ENCODE measurements at regions not wholly inside any gene's neighbourhood (a gene's known extent, or its start where the extent isn't known, plus 50 kb on each side); places are given as distances from the start of the nearest gene placed in this dataset.

DNA sequence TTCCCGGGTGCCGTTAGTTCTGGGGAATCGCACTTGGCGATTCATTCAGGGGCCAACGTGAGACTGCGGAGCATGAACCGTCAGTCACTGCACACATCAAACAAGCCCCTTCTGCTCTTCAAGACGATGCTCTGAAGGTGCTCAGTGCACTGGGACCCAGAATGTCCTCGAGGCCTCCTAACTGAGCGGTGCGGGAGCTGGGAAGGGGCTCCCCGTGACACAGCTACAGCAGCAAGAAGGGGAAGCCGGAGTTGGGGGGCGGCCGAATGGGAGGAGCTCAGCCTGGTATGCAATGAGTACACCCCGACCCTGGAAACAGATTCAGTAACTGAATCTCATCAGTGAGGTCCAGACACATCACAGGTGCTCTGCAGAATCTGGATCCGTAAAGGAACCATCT, 150.8 kb downstream of the SHANK2 start:
- no peak for TF ChIP-seq POLR2AphosphoS5 (IDR thresholded peaks at IDR 0.05; ENCODE audit: borderline replicate concordance, low read depth, low read length)
- DNase-seq (ENCODE audit: low read depth, low spot score) = no peak
- Histone ChIP-seq H3K4me3 (no peak overlapping the region), H3K27ac (no peak overlapping the region), H3K9ac (ENCODE audit: insufficient read length) (no peak overlapping the region), H3K36me3 (ENCODE audit: insufficient read depth, low read length) (no peaks in the 10 kb centered on the region), H3K9me3 (ENCODE audit: low read depth, low read length) (no peaks in the 10 kb centered on the region)

GRCh38 chr11:71101046-71101445, 151.3 kb downstream of the SHANK2 start:
- no peak for DNase-seq (ENCODE audit: low read depth, low spot score)
- Histone ChIP-seq H3K9me3 (ENCODE audit: low read depth, low read length) (no peaks in the 10 kb centered on the region), H3K9ac (ENCODE audit: insufficient read length) (no peak overlapping the region), H3K4me3 (no peak overlapping the region), H3K27ac (no peak overlapping the region), H3K36me3 (ENCODE audit: insufficient read depth, low read length) (no peaks in the 10 kb centered on the region)
- TF ChIP-seq FOXP2 (optimal IDR thresholded peaks at IDR 0.05; ENCODE audit: control extremely low read depth, extremely low read length, insufficient read depth) (no peak), EZH2 (IDR thresholded peaks at IDR 0.05) (no peak), POLR2AphosphoS5 (IDR thresholded peaks at IDR 0.05; ENCODE audit: borderline replicate concordance, low read depth, low read length) (no peak)

DNA sequence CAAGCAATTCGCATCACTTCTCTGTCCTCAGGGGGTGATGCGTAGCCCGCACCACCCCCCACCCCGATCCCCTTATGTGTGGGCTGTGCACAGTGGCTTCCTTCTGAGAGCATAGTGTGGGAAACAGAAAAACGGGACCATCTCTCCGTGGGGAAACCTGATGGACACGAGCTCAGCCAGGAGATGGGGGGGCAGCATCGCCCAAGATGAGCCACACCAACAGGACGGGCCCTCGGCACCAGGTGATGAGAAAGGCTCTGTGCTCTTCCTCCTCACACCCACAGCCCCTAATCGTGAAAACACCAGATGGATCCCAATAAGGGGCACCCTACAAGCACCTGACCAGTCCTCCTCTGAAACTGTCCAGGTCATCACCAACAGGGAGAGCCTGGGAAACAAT, 153.6 kb downstream of the SHANK2 start:
- no peak for TF ChIP-seq FOXP2 (optimal IDR thresholded peaks at IDR 0.05; ENCODE audit: control extremely low read depth, extremely low read length, insufficient read depth)
- TF ChIP-seq EZH2 (IDR thresholded peaks at IDR 0.05) = no peak
- no peak for TF ChIP-seq POLR2AphosphoS5 (IDR thresholded peaks at IDR 0.05; ENCODE audit: borderline replicate concordance, low read depth, low read length)
- DNase-seq (ENCODE audit: low read depth, low spot score) = no peak
- H3K9ac ChIP-seq (ENCODE audit: insufficient read length) = no peak overlapping the region
- H3K27ac ChIP-seq = no peak overlapping the region
- H3K9me3 ChIP-seq (ENCODE audit: low read depth, low read length) = no peaks in the 10 kb centered on the region
- H3K36me3 ChIP-seq (ENCODE audit: insufficient read depth, low read length) = no peaks in the 10 kb centered on the region
- H3K4me3 ChIP-seq = no peak overlapping the region

DNA sequence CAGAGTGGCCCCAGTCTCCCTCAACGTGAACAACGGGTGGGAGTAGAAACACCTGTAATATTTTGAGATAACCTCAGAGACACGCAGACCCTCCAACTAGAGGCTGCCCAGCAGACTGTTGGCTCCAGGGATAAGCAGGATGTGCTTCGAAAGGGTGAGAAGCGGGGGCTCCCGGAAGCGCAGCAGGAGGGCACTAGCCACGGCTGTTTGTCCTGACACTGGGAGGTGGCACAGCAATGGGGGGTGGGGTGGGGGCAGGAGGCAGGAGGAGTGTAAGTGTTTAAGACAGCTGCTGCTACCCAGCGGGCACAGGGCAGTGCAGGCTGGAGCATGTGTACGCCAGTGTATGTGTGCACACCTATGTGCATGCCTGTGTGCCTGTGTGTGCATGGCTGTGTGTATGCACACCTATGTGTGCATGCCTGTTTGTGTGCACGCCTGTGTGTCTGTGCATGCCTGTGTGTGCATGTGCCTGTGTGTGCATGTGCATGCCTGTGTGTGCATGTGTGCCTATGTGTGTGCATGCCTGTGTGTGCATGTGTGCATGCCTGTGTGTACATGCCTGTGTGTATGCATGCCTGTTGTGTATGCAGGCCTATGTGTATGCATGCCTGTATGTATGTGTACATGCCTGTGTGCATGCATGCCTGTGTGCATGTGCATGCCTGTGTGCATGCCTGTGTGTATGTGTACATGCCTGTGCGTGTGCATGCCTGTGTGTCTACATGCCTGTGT, 154.7 kb downstream of the SHANK2 start:
- no peak overlapping the region for H3K27ac ChIP-seq
- H3K36me3 ChIP-seq (ENCODE audit: insufficient read depth, low read length) = no peaks in the 10 kb centered on the region
- no peak overlapping the region for H3K4me3 ChIP-seq
- no peaks in the 10 kb centered on the region for H3K9me3 ChIP-seq (ENCODE audit: low read depth, low read length)
- no peak for DNase-seq (ENCODE audit: low read depth, low spot score)
- H3K9ac ChIP-seq (ENCODE audit: insufficient read length) = no peak overlapping the region
- TF ChIP-seq FOXP2 (optimal IDR thresholded peaks at IDR 0.05; ENCODE audit: control extremely low read depth, extremely low read length, insufficient read depth) = no peak
- no peak for TF ChIP-seq EZH2 (IDR thresholded peaks at IDR 0.05)
- TF ChIP-seq POLR2AphosphoS5 (IDR thresholded peaks at IDR 0.05; ENCODE audit: borderline replicate concordance, low read depth, low read length) = no peak

- Histone ChIP-seq H3K27ac (no peak overlapping the region), H3K4me3 (no peak overlapping the region), H3K9me3 (ENCODE audit: low read depth, low read length) (no peaks in the 10 kb centered on the region), H3K9ac (ENCODE audit: insufficient read length) (no peak overlapping the region), H3K36me3 (ENCODE audit: insufficient read depth, low read length) (no peaks in the 10 kb centered on the region)
- no peak for TF ChIP-seq POLR2AphosphoS5 (IDR thresholded peaks at IDR 0.05; ENCODE audit: borderline replicate concordance, low read depth, low read length)
- TF ChIP-seq EZH2 (IDR thresholded peaks at IDR 0.05) = no peak
- no peak for TF ChIP-seq FOXP2 (optimal IDR thresholded peaks at IDR 0.05; ENCODE audit: control extremely low read depth, extremely low read length, insufficient read depth)
- no peak for DNase-seq (ENCODE audit: low read depth, low spot score)
Measured at GRCh38 chr11:71096751-71097388, 155.5 kb downstream of the SHANK2 start.

GRCh38 chr11:71095294-71095850, 157.0 kb downstream of the SHANK2 start:
- DNase-seq (ENCODE audit: low read depth, low spot score) = no peak
- no peak overlapping the region for H3K27ac ChIP-seq
- H3K9me3 ChIP-seq (ENCODE audit: low read depth, low read length) = no peaks in the 10 kb centered on the region
- H3K9ac ChIP-seq (ENCODE audit: insufficient read length) = no peak overlapping the region
- no peaks in the 10 kb centered on the region for H3K36me3 ChIP-seq (ENCODE audit: insufficient read depth, low read length)
- H3K4me3 ChIP-seq = no peak overlapping the region
- no peak for TF ChIP-seq FOXP2 (optimal IDR thresholded peaks at IDR 0.05; ENCODE audit: control extremely low read depth, extremely low read length, insufficient read depth)
- no peak for TF ChIP-seq EZH2 (IDR thresholded peaks at IDR 0.05)
- no peak for TF ChIP-seq POLR2AphosphoS5 (IDR thresholded peaks at IDR 0.05; ENCODE audit: borderline replicate concordance, low read depth, low read length)

DNA sequence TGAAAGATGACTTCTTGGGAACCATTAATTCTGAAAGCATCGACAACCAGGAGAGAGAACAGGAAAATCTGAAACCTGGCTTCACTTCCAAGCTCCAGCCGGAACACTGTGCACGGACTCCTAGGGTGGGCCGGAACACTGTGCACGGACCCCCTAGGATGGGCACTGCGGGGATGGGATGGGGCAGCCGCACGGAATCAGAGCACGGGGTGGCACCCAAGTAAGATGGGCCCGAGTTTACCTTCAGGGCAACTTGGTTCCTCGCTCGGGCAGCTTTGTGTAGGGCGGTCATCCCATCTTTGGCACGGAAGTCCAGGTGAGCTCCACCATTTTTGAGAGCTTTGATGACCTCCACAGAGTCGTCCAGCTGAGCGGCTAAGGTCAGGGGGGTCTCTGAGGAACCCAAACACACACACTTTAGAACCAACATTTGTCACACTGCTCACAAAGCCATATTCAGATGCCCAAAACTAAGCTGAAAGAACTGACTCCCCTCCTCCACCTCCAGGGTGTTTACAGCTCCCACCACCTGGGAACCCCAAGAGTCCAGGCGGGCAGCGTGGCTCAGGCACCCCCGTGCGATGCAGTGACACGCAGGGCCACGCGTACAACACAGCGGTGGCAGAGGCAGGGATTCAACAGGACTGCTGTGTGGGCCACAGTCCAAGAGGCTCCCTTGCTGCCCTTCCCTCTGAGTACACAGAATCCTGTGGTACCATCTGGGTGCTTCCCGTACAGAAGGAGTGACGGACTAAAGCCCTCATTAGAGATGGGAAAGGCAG, 157.9 kb downstream of the SHANK2 start:
- DNase-seq (ENCODE audit: low read depth, low spot score) = no peak
- Histone ChIP-seq H3K27ac (no peak overlapping the region), H3K4me3 (no peak overlapping the region), H3K36me3 (ENCODE audit: insufficient read depth, low read length) (no peaks in the 10 kb centered on the region), H3K9ac (ENCODE audit: insufficient read length) (no peak overlapping the region), H3K9me3 (ENCODE audit: low read depth, low read length) (no peaks in the 10 kb centered on the region)
- no peak for TF ChIP-seq FOXP2 (optimal IDR thresholded peaks at IDR 0.05; ENCODE audit: control extremely low read depth, extremely low read length, insufficient read depth)
- TF ChIP-seq EZH2 (IDR thresholded peaks at IDR 0.05) = no peak
- TF ChIP-seq POLR2AphosphoS5 (IDR thresholded peaks at IDR 0.05; ENCODE audit: borderline replicate concordance, low read depth, low read length) = no peak

GRCh38 chr11:71093783-71094182, 158.6 kb downstream of the SHANK2 start:
- H3K27ac ChIP-seq = no peak overlapping the region
- no peaks in the 10 kb centered on the region for H3K36me3 ChIP-seq (ENCODE audit: insufficient read depth, low read length)
- no peak for TF ChIP-seq EZH2 (IDR thresholded peaks at IDR 0.05)
- TF ChIP-seq FOXP2 (optimal IDR thresholded peaks at IDR 0.05; ENCODE audit: control extremely low read depth, extremely low read length, insufficient read depth) = no peak
- no peak for TF ChIP-seq POLR2AphosphoS5 (IDR thresholded peaks at IDR 0.05; ENCODE audit: borderline replicate concordance, low read depth, low read length)
- no peak for DNase-seq (ENCODE audit: low read depth, low spot score)
- no peak overlapping the region for H3K4me3 ChIP-seq
- H3K9me3 ChIP-seq (ENCODE audit: low read depth, low read length) = no peaks in the 10 kb centered on the region
- H3K9ac ChIP-seq (ENCODE audit: insufficient read length) = no peak overlapping the region

Data from SK-N-MC (cell line).